ENCODE measurements at regions not wholly inside any gene's neighbourhood (a gene's known extent, or its start where the extent isn't known, plus 50 kb on each side); places are given as distances from the start of the nearest gene placed in this dataset.

- DNase-seq (ENCODE audit: low spot score) = no peak
Observed at GRCh38 chr11:70675697-70676374, 277.5 kb downstream of the CTTN start.

DNA sequence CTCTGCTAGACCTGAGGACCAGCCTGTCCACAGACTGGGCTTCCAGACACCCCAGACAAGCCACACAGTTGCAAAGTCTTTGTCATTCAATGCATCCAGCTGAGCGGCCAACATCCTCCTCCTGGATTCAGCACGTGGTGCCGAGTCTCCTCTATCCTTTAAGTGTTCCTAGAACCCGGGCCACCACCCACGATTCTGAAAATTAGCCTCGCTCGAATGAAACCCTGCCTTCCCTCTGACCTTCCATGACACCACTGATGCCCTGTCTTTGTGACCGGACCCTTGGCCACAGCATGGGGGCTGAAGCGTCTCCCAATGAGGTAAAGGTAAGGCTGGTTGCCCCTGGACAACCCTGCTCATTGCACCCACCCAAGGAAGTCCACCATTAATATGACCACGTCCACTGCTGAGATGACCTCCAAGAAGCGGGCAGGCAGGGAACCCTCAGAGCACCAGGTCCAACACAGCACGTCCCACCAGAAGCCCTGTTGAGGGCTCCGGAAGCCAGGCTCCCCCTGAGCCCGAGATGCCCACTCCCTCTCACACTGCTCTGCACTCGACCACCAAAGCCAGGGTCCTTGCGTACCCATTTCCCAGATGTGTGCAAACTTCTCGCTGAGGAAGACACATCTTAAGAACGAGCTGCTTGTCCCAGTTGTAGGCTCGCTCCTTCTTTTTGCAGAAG, 279.0 kb downstream of the CTTN start:
- no peak for DNase-seq (ENCODE audit: low spot score)

DNA sequence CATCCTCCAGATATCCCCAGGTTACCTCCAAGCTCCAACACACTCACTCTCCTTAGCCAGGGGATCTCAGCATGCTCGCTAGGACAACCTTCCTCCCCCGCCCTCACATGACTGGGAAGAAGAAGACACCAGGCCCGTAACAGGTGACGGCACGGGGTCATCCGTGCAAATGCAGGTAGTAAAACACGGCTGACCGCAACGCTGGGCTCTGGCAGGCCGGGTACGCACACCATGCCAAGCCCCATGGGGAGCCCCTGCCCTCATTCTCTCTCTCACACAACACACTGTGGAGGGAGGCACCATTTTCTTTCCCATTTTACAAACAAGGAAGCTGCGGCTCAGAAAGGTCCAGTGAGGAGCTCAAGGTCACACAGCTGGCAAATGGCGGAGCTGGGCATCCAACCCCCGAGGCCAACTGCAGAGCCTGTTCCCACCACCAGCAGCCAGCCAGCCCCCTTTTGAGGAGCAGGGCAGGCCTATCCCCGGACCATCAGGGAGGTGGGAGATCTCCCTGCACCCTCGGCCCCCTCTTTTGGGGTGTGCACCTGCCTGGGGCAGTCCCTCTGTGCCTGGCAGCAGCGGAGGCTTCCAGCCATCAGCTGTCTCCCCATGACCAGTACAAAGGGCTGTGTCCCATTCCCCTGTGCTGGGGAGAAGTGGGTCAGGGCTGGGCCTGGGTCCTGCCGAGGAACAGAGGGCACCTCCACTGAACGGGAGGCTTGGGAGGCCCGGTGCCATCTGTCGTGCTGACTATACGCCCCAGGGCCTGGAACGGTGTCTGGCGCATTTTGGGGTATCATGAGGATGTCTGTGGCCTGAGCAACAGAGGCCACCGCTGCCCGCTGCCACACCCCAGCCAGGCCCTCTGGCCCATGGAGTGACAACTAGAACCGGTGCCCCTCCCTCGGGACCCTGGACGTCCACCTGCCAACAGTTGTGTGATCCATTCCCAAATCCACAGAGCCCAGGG, 280.9 kb downstream of the CTTN start:
- DNase-seq (ENCODE audit: low spot score) = no peak

GRCh38 chr11:70680781-70681281, 282.5 kb downstream of the CTTN start:
- DNase-seq (ENCODE audit: low spot score) = no peak

DNA sequence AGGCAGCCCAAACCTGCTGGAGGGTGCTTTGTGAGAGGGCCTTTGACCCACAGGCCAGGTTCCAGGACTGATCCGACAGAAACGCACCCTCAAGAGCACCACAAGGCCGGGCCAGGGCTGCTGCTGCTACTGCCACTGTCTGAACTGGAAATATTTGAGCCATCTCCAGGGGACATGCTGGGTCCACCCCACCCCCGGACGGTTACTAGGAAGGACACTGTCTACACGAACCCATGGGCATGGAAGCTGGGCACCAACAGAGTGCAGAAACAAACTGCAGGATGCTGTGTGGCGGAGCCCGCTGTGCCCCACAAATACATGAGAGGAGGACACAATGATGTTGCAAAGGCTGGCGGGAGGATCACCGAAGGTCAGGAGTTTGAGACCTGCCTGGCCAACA, 283.7 kb downstream of the CTTN start:
- DNase-seq (ENCODE audit: low spot score) = no peak

GRCh38 chr11:70682760-70683159, 284.4 kb downstream of the CTTN start:
- no peak for DNase-seq (ENCODE audit: low spot score)

DNA sequence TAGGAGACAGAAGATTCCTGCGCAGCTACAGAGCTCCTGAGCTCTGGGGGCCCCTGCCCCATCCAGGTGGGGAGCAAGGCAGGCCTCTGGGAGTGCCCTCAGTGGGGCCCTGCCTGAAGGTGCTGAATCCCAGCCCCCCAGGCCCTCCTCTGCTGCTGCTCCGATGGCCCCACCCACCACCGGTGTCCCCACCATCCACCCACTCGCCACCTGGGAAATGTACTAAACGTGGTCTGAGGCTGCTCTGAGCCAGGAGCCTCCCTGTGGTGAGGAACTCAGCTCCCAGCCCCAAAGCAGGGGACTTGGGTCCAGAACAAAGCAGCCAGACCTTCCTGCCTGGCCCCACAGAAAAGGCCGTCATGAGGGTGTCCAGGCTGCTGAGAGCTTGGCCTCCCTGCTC, 289.4 kb downstream of the CTTN start:
- no peak for DNase-seq (ENCODE audit: low spot score)

GRCh38 chr11:70688142-70688541, 289.8 kb downstream of the CTTN start:
- DNase-seq (ENCODE audit: low spot score) = no peak

DNA sequence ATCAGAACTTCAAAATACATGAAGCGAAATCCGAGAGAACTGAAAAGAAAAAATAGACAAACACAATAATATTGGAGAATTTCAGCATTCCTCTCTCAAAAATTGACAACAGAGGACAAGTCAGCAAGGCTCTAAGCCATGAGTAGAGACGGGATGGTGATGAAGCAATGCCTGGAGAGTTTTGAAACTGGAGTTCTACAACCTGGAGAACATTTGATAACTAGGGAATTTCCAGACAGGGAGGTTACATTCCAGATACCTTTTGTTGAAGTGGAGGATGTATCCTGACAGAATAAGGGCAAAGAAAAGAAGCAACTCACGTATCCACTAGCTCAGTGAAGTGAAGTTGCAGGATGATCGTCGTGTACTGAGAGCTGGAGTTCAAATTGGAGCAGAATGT, 291.4 kb downstream of the CTTN start:
- DNase-seq (ENCODE audit: low spot score) = no peak

DNA sequence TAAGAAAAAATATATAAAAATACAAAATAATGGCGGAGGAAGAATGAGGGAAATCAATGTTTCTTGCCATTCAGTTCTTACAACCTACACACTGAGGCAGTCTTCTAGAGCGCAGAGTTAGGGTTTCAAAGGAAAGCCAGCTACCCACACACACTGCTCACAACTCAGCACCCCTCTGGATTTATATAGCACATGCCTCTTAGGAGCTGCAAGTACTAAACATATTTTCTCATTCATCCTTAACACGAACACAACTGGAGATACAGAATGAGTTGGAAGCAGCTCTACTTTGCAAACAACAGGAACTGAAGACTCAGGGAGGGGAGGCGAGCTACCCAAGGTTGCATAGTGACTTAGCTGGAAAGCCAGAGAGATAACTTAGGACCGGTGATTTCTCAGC, 293.8 kb downstream of the CTTN start:
- no peak for DNase-seq (ENCODE audit: low spot score)

DNA sequence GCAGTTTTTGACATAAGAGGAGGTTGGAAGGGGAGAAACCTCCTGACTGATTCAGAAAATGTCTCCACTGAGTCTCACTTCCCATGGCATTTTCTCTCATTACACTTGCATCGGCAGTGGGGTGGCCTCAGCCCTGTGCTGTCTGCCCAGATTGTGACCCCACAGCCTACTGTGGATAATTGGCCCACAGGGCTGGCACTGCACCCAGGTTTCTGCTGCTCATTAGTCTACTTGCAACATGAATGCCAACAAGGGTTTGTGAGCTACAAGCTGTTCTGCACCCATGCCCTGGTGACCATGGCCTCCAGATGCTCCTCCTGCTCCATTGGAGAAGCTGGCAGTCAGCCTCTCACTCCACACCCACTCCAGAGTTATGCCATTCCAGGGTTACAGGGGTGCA, 296.0 kb downstream of the CTTN start:
- no peak for DNase-seq (ENCODE audit: low spot score)

DNA sequence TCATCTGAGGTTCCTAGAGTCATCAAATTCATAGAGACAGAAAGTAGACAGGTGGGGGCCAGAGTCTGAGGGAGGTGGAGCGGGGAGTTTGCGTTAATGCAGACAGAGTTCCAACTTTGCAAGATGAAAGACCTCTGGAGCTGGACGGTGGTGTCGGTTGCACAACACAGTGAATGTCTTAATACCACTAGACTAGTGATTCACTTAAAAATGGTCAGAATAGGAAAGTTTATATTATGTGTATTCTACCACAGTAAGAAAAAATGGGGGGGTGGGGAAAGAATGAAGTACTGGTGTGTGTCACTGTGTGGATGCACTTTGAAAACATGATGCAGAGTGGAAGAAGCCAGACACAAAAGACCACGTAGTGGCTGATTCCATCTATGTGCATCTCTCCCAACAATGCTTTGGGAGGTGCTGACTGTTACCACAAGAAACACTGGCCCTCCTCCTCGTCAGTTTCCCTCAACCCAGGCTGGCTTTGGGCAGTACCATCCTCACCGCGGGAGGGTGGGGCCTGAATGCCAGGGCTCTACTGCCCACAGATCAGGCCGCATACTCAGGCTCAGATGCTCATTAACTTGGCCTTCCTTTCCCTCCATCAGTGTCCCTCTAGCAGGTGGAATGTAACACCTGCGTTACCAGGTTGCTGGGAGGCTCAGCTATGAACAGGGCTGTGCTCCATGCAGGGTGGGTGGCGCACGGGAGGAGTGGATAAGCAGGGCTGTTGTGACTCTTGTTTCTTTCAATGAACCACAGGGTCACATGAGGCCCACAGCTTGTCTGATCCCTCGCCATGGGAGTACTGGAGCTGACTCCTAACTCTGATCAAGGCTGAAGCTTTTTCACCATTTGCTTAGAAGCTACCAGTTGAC, 297.0 kb downstream of the CTTN start:
- no peak for DNase-seq (ENCODE audit: low spot score)

DNA sequence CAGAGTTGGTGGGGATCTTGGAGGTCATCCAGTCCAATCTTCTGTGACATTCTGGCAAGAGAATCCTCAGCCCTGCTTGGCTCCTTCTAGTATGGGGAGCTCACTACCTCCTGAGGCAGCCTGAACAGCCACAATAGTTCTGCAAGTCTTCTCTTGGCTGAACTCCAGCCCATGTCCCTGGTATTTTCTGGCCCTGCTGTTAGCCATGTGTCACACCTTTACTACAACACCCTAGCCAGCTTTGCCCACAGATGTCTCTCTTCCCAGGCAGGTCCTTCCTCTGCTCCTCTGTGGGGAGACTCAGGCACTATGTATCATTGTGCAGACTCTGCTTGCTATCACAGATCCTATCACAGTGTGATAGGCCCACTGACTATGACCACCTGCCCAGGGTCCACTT, 297.7 kb downstream of the CTTN start:
- DNase-seq (ENCODE audit: low spot score) = no peak

- DNase-seq (ENCODE audit: low spot score) = no peak
Observed at GRCh38 chr11:70696564-70696963, 298.2 kb downstream of the CTTN start.

DNA sequence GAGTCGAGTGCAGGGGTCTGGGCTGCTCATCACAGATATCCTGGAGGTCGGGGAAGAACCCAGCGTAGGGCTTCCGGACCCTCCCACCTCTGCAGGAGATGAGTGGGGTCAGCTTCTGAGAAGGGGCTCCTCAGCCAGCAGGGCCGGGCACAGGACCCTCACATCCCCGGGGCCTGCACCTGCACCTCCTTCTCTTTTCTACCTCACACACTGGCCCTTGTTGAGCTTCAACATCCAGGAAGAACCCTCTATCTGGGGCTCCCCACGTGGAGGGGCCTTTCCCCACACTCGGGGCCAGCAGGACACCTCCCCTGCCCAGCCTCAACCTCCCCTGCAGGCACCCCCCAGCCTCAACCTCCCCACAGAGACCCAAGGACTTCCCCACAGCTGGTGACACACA, 299.4 kb downstream of the CTTN start:
- DNase-seq (ENCODE audit: low spot score) = no peak

- DNase-seq (ENCODE audit: low spot score) = no peak
Observed at GRCh38 chr11:70698871-70699270, 300.5 kb downstream of the CTTN start.

GRCh38 chr11:70699294-70700221, 301.2 kb downstream of the CTTN start:
- DNase-seq (ENCODE audit: low spot score) = no peak

GRCh38 chr11:70700453-70700852, 302.1 kb downstream of the CTTN start:
- DNase-seq (ENCODE audit: low spot score) = no peak

DNA sequence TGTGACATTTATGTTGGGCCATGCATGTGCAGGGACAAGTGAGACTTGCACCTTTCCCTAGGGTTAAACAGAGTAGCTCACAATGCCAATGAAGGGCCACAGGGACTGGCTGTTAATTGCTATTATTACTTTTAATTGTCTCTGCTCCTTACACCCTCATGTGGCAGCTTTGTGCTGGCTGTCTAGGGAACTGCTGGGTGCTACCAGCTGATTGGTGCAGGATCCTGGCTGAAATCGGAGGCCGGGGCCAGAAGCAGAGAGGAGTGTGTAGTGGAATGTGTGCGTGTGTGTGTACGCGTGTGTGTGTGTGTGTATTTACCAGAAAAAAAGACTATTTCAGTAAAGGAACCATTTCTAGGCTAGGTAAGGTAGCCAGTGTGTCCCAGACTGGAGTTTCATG, 302.5 kb downstream of the CTTN start:
- DNase-seq (ENCODE audit: low spot score) = no peak

DNA sequence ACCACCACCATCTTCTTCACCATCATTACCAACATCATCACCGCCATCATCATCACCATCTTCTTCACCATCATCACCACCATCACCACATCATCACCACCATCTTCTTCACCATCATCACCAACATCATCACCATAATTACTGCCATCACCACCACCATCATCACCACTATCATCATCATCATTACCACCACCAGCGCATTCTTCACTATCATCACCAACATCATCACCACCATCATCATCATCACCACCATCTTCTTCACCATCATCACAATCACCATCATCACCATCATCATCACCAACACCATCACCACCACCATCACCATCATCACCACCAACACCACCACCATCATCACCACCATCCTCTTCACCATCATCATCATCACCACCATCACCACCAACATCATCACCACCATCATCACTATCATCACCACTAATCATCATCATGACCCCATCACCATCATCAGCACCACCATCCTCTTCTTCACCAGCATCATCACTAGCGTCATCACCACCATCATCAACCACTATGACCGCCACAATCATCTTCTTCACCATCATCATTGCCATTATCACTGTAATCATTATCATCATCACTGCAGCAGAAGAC, 303.8 kb downstream of the CTTN start:
- no peak for DNase-seq (ENCODE audit: low spot score)

Data from germinal center (tissue), 1 donor.